ENCODE measurements at regions not wholly inside any gene's neighbourhood (a gene's known extent, or its start where the extent isn't known, plus 50 kb on each side); places are given as distances from the start of the nearest gene placed in this dataset.

DNA sequence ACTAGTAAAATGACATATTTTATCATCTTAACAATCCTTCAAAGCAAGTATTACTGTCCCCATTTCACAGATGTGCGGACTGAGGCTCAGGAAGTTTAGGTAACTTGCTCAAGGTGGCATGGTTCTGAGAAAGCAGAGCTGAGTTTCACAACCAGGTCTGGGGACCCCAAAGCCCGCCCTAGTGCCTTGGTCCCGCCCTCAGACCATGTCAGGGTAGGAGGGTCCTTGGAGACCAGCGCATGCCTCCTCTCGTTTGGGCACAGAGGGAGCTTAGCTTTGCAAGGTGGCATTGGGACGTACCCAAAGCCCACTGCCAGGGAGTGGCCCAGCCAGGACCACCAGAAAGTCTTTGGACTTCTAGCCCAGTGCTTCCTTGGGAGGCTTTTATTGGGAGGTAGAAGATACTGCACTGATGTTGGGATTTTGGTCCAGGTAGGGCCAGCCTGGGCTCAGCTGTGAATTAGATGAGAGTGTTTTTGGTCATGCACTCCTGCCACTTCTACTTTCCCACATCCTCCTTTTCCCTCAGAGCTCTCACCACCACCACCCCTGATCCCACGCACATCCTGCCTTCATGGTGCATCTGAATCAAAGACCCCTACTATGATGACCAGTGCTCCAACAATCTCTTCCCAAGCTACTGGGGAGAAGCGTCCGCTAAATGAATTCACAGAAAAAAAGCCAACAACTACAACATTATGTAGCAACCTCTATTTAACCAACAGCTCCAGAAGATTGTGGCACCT, 307.9 kb downstream of the TLE3 start:
- Histone ChIP-seq H3K9me3 (ENCODE audit: control insufficient read depth, low read depth, low read length) (no peaks in the 10 kb centered on the region), H3K4me1 (ENCODE audit: control insufficient read depth, insufficient read depth, low read length) (peaks cover 10% of the 10 kb centered on the region), H3K36me3 (ENCODE audit: control insufficient read depth, insufficient read depth, low read length) (no peaks in the 10 kb centered on the region), H3K27ac (ENCODE audit: low read length) (no peak overlapping the region), H3K27me3 (ENCODE audit: control insufficient read depth, insufficient read depth, low read length) (peaks cover 2% of the 10 kb centered on the region), H3K4me3 (ENCODE audit: low read length) (no peak overlapping the region)
- DNase-seq = no peak
- WGBS (ENCODE audit: insufficient coverage, low lambda C conversion rate) = 100% methylated on average over 1 of the region's 9 CpGs

DNA sequence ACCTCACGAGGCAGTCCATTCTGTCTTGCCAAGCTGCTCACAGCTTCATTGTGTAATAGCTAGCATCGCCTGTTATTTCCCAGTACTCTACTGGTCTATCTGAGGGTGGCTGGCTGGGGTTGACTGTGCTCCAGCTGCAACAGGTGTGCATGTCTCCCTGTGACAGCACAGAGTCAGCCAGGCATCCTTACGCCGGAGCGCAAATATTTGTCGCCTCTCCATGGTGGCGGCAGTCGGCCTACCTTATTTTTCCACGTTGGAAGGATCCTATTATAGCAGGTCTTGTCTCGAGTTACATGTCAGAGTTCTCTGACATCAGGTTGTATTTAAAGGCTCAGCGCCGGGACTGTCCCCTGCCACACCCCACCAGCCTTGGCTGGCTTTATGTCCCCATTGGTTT, 307.1 kb downstream of the TLE3 start:
- no peak for DNase-seq
- no peak overlapping the region for H3K4me3 ChIP-seq (ENCODE audit: low read length)
- no peak overlapping the region for H3K27ac ChIP-seq (ENCODE audit: low read length)
- peaks cover 2% of the 10 kb centered on the region for H3K27me3 ChIP-seq (ENCODE audit: control insufficient read depth, insufficient read depth, low read length)
- H3K36me3 ChIP-seq (ENCODE audit: control insufficient read depth, insufficient read depth, low read length) = no peaks in the 10 kb centered on the region
- peaks cover 10% of the 10 kb centered on the region for H3K4me1 ChIP-seq (ENCODE audit: control insufficient read depth, insufficient read depth, low read length)
- WGBS (ENCODE audit: insufficient coverage, low lambda C conversion rate) = no CpG with 5 or more reads among the region's 12 CpGs
- H3K9me3 ChIP-seq (ENCODE audit: control insufficient read depth, low read depth, low read length) = no peaks in the 10 kb centered on the region

DNA sequence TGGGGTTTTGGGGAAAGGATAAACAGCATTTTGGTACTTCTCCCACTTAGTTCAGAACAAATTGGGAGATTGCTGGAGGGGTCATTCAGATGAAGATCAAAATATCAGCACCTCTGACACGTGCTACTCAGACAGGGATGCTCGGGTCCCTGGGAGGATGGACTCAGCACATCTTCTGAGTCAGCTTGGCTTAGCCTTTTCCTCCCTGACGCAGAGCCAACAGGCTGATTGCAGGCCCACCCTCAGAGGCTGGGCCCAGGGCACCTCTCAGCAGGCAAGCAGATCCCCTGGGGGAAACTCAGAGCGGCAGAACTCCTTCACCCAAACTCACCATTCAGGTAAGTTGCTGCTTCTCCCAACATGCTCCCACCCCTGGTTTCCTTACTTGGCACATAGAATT, 304.9 kb downstream of the TLE3 start:
- Histone ChIP-seq H3K4me1 (ENCODE audit: control insufficient read depth, insufficient read depth, low read length) (peaks cover 10% of the 10 kb centered on the region), H3K9me3 (ENCODE audit: control insufficient read depth, low read depth, low read length) (no peaks in the 10 kb centered on the region), H3K4me3 (ENCODE audit: low read length) (no peak overlapping the region), H3K27me3 (ENCODE audit: control insufficient read depth, insufficient read depth, low read length) (peaks cover 2% of the 10 kb centered on the region), H3K36me3 (ENCODE audit: control insufficient read depth, insufficient read depth, low read length) (no peaks in the 10 kb centered on the region), H3K27ac (ENCODE audit: low read length) (no peak overlapping the region)
- WGBS (ENCODE audit: insufficient coverage, low lambda C conversion rate) = no CpG with 5 or more reads among the region's 4 CpGs
- no peak for DNase-seq

DNA sequence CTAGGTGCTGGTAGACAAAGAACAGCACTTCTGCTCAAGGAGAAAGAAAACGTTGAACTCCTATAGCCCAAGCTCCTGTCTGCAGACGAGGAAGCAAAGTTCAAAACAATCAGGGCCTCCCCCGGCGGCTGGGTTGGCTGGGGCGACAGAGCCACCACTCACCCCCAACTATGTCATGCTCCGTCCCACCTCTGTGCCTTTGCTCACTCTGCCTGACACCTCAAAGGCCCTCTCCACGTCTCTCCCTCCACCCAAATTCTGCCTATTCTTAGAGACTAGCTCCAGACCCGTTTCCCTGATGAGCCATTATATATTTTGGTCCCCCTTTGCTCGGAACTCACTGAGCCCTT, 304.3 kb downstream of the TLE3 start:
- peaks cover 2% of the 10 kb centered on the region for H3K27me3 ChIP-seq (ENCODE audit: control insufficient read depth, insufficient read depth, low read length)
- peaks cover 10% of the 10 kb centered on the region for H3K4me1 ChIP-seq (ENCODE audit: control insufficient read depth, insufficient read depth, low read length)
- H3K27ac ChIP-seq (ENCODE audit: low read length) = peak overlapping the region; percentile 12
- no peaks in the 10 kb centered on the region for H3K9me3 ChIP-seq (ENCODE audit: control insufficient read depth, low read depth, low read length)
- peak; percentile 25 to 81 for DNase-seq
- H3K4me3 ChIP-seq (ENCODE audit: low read length) = no peak overlapping the region
- no CpG with 5 or more reads among the region's 9 CpGs for WGBS (ENCODE audit: insufficient coverage, low lambda C conversion rate)
- no peaks in the 10 kb centered on the region for H3K36me3 ChIP-seq (ENCODE audit: control insufficient read depth, insufficient read depth, low read length)

DNA sequence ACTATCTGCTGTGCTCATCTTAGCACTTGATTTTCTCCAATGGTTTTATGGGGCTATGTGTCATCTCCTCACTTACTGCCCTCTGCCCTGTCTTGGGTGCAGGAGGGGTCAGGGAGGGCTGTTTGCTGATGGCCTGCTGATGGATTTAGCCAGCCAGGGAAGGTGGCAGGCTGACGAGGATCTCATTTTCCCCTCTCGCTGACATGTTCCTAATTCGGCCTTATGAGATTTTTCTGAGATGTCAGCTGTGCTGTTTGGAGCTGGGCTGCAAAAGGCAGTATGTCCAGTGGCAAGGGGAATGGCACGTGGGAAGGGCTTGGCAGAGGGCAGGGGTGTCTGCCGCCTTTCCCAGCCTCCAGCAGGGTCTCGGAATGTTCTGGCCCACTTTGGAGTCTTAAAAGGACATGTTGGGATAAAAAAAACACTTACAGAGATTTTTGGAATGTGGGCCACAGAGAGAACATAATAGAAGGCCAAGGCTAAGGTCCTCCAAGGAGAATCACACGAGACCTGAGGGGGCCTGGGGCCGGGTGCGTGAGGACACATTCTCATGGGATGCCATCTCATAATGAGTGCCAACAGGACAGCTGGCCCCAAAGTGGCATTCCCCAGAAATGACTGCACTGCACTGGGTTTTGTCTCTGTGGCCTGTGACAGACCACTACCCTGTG, 303.8 kb downstream of the TLE3 start:
- Histone ChIP-seq H3K4me3 (ENCODE audit: low read length) (no peak overlapping the region), H3K27me3 (ENCODE audit: control insufficient read depth, insufficient read depth, low read length) (peaks cover 2% of the 10 kb centered on the region), H3K4me1 (ENCODE audit: control insufficient read depth, insufficient read depth, low read length) (peaks cover 10% of the 10 kb centered on the region), H3K9me3 (ENCODE audit: control insufficient read depth, low read depth, low read length) (no peaks in the 10 kb centered on the region), H3K36me3 (ENCODE audit: control insufficient read depth, insufficient read depth, low read length) (no peaks in the 10 kb centered on the region), H3K27ac (ENCODE audit: low read length) (peak overlapping the region; percentile 12)
- 100% methylated on average over 1 of the region's 9 CpGs for WGBS (ENCODE audit: insufficient coverage, low lambda C conversion rate)
- DNase-seq = peak in 1 of 2 donors; percentile 24

DNA sequence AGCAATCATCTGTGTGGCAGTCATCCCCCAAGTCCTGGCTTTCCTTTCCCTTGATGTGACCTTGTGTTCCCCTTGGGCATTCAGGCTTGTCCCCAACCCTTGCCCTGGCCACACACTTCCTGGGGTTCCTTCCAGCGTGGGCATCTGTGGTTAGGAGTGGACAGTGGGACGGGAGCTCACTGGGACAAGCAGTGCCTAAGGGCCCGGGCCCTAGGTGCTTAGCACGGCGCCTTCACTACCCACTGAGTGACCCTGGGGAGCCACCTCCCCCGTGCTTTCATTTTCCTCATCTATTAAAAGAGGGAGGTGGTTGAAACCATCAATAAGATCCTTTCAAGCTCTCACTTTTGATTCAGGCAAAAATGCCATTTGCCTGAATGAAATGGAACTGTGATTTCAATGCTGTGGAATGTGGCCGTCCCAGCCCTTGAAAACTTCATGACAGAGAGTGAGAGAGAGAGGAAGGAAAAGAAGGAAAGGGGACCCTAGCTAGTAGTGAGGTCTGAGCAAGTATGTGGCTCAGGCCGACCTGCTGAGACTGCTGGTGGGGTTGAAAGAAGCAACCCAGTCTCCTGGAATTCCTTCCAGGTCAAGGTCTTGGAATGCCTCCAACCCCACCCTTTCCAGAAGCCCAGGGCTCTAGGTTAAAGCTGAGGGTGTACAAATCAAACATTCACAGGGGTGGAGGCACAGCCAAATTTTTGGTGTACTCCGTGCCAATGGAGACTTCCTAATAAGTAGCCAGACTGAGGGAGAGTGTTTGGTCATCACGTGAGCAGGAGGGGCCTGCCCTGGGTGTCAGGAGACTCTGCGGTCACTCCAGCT, 302.9 kb downstream of the TLE3 start:
- DNase-seq = no peak
- no CpG with 5 or more reads among the region's 11 CpGs for WGBS (ENCODE audit: insufficient coverage, low lambda C conversion rate)
- H3K4me1 ChIP-seq (ENCODE audit: control insufficient read depth, insufficient read depth, low read length) = peaks cover 10% of the 10 kb centered on the region
- H3K4me3 ChIP-seq (ENCODE audit: low read length) = no peak overlapping the region
- H3K27me3 ChIP-seq (ENCODE audit: control insufficient read depth, insufficient read depth, low read length) = peaks cover 2% of the 10 kb centered on the region
- H3K27ac ChIP-seq (ENCODE audit: low read length) = no peak overlapping the region
- H3K36me3 ChIP-seq (ENCODE audit: control insufficient read depth, insufficient read depth, low read length) = no peaks in the 10 kb centered on the region
- H3K9me3 ChIP-seq (ENCODE audit: control insufficient read depth, low read depth, low read length) = no peaks in the 10 kb centered on the region

DNA sequence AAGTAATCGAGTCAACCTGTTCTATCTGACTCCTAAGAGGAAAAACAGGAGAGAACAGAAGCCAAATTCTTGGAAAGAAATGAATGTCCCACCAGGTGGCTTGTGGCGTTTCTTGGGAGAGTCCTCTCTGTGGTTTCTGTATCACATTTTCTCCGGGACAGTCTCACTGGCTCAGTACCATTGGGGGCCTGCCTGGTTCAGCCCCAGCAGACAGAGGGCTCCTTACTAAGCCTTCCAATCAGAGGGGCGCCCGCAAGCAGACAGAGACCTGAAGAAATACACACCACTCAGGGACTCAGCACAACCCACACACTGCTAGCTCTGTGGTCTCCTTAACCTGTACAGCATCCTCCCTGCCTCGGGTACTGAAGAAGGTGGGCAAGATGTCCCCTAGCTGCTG, 302.1 kb downstream of the TLE3 start:
- no CpG with 5 or more reads among the region's 6 CpGs for WGBS (ENCODE audit: insufficient coverage, low lambda C conversion rate)
- H3K36me3 ChIP-seq (ENCODE audit: control insufficient read depth, insufficient read depth, low read length) = no peaks in the 10 kb centered on the region
- no peak overlapping the region for H3K27ac ChIP-seq (ENCODE audit: low read length)
- DNase-seq = no peak
- H3K27me3 ChIP-seq (ENCODE audit: control insufficient read depth, insufficient read depth, low read length) = peaks cover 2% of the 10 kb centered on the region
- peaks cover 10% of the 10 kb centered on the region for H3K4me1 ChIP-seq (ENCODE audit: control insufficient read depth, insufficient read depth, low read length)
- no peak overlapping the region for H3K4me3 ChIP-seq (ENCODE audit: low read length)
- H3K9me3 ChIP-seq (ENCODE audit: control insufficient read depth, low read depth, low read length) = no peaks in the 10 kb centered on the region

DNA sequence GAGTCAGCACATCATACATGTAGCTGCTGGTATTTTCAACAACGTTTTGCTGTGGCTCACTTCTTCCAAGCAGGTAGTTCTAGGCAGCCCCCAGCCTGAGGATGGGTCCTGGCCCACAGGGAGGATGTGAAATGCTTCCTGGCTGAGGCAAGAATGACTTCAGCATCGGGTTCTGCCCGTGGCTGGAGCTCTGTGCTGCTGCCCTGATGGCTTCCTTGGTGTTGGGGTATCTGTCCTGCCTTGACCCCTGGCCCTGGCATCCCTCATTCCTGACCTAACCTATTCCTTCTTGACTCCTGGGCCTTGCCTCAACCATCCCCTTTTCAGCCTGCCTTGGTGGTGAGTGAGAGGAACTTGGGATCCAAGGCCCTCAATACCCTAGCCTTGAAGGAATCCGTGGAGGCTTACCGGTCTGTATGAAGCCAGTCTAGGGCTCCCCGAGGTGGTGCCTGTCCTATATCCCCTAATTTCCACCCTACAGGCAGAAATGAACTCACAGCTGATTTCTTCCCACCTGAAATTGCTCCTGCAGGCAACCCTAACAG, 300.6 kb downstream of the TLE3 start:
- H3K4me1 ChIP-seq (ENCODE audit: control insufficient read depth, insufficient read depth, low read length) = peaks cover 10% of the 10 kb centered on the region
- no peaks in the 10 kb centered on the region for H3K9me3 ChIP-seq (ENCODE audit: control insufficient read depth, low read depth, low read length)
- no peak overlapping the region for H3K4me3 ChIP-seq (ENCODE audit: low read length)
- no peak overlapping the region for H3K27ac ChIP-seq (ENCODE audit: low read length)
- no CpG with 5 or more reads among the region's 6 CpGs for WGBS (ENCODE audit: insufficient coverage, low lambda C conversion rate)
- no peaks in the 10 kb centered on the region for H3K27me3 ChIP-seq (ENCODE audit: control insufficient read depth, insufficient read depth, low read length)
- no peak for DNase-seq
- H3K36me3 ChIP-seq (ENCODE audit: control insufficient read depth, insufficient read depth, low read length) = no peaks in the 10 kb centered on the region

DNA sequence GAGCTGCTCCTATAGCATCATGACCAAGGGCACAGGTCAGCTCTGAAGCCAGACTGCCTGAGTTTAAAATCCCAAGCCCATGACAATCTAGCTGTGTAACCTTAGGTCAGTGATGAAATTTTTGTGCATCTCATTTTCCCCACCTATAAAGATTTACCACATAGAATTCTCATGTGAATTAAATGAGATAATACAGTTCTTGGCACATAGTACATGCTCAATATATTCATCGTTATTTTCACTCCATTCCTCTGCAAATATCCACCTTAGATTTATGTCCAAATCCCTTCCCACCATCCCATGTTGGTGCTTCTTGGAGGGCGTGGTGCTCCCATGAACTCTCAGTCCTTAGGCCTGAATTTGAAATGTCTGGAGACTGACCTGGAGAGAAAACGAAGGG, 300.1 kb downstream of the TLE3 start:
- no CpG with 5 or more reads among the region's 3 CpGs for WGBS (ENCODE audit: insufficient coverage, low lambda C conversion rate)

DNA sequence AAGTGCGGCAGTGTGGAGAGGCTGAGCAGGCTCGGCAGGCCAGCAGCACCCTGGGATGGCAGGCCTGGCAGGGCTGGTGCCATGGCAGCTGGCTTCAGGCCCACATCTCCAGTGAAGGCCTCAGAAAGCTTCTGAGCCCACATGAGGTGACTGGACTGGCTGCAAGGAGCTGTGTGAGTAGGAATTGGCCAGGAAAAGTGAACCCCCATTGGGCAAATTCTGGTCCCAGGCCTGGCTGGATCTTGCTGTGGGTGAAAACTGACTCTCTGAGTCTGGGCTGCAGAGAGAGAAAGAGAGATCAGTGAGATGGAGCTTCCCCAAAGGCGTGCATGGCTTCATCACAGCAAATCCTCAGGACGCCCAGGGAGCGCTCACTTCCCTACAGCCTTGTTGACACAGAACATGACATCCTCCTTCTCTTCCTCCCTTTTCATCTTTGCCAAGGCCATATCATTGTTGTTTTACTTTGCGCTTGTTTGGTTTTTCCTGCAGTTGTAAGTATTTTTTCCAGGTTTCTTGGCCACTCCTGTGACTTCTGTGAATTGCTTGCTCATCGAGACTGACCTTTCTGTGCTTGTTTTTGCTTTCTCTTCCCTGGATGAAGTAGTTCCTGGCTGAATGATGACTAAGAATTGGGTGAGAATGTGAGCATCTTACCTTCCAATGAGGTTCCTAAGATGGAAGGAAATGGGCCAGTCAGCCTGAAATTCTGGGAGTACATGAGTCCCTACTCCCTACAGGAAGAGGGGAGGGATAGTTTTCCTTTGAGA, 299.1 kb downstream of the TLE3 start:
- WGBS (ENCODE audit: insufficient coverage, low lambda C conversion rate) = 100% methylated on average over 1 of the region's 7 CpGs
- Histone ChIP-seq H3K27ac (ENCODE audit: low read length) (no peak overlapping the region), H3K4me1 (ENCODE audit: control insufficient read depth, insufficient read depth, low read length) (peaks cover 2% of the 10 kb centered on the region), H3K36me3 (ENCODE audit: control insufficient read depth, insufficient read depth, low read length) (no peaks in the 10 kb centered on the region), H3K27me3 (ENCODE audit: control insufficient read depth, insufficient read depth, low read length) (no peaks in the 10 kb centered on the region), H3K4me3 (ENCODE audit: low read length) (no peak overlapping the region), H3K9me3 (ENCODE audit: control insufficient read depth, low read depth, low read length) (no peaks in the 10 kb centered on the region)
- DNase-seq = no peak

More for the DNA sequence above, 300.1 kb downstream of the TLE3 start:
- DNase-seq = no peak
- Histone ChIP-seq H3K4me3 (ENCODE audit: low read length) (no peak overlapping the region), H3K27ac (ENCODE audit: low read length) (no peak overlapping the region), H3K36me3 (ENCODE audit: control insufficient read depth, insufficient read depth, low read length) (no peaks in the 10 kb centered on the region), H3K9me3 (ENCODE audit: control insufficient read depth, low read depth, low read length) (no peaks in the 10 kb centered on the region), H3K27me3 (ENCODE audit: control insufficient read depth, insufficient read depth, low read length) (no peaks in the 10 kb centered on the region), H3K4me1 (ENCODE audit: control insufficient read depth, insufficient read depth, low read length) (peaks cover 10% of the 10 kb centered on the region)
